Stimulated activated CD4-positive, alpha-beta T cell treated with anti-CD3 and anti-CD28 coated beads, Interleukin-4, amount 100 ng/mL, for 24 hours (primary cell): ENCODE measurements at regions not wholly inside any gene's neighbourhood (a gene's known extent, or its start where the extent isn't known, plus 50 kb on each side); places are given as distances from the start of the nearest gene placed in this dataset.
"Not testable (repeated sequence)": the region's sequence is repeated elsewhere in the genome, so short reads cannot be mapped to it uniquely, and the experiment has no call there.

Experiments
- DNase-seq: peaks from one replicate; pipeline ENCODE4 v3.0.0-alpha.2; 2020

DNA sequence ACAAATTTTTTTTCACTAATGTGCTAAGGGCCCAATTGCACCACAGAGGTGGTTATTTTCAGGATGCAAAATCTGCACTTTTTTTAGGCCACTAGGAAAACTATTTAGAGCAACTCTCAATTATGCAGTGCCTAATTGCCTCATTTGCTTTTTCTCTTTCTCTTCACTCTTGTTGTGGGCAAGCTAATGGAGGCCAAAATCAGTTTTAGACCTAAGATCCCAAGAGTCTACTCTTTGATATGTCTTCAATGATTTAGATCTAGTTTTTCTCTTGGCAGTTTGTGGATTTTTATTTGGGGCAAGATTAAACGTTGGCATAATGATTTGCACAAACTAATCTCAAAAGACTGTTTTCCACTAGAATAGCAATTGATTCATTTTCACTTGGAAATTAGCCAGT is 1996.9 kb downstream of the LRRC4C start:
- DNase-seq, result no peak

- no peak for DNase-seq
Observed at GRCh38 chr11:39461066-39461465, 1998.4 kb downstream of the LRRC4C start.

- no peak for DNase-seq
Observed at GRCh38 chr11:39459606-39460005, 1999.8 kb downstream of the LRRC4C start.

- no peak for DNase-seq
Observed at GRCh38 chr11:39458481-39458880, 2001.0 kb downstream of the LRRC4C start.

- no peak for DNase-seq
Observed at GRCh38 chr11:39443424-39444022, 2015.9 kb downstream of the LRRC4C start.

DNA sequence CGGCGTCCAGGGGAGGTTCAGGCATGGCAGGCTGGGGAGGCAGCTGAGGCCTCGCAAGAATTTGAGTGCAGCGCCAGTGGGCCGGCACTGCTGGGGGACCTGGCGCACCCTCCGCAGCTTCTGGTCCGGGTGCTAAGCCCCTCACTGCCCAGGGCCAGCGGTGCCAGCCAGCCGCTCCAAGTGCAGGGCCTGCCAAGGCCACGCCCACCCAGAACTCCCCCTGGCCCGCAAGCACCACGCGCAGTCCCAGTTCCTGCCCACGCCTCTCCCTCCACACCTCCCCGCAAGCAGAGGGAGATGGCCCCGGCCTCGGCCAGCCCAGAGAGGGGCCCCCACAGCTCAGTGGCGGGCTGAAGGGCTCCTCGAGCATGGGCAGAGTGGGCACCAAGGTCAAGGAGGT is 2017.3 kb downstream of the LRRC4C start:
- no peak for DNase-seq

GRCh38 chr11:39435641-39436040 is 2023.8 kb downstream of the LRRC4C start:
- no peak for DNase-seq

DNA sequence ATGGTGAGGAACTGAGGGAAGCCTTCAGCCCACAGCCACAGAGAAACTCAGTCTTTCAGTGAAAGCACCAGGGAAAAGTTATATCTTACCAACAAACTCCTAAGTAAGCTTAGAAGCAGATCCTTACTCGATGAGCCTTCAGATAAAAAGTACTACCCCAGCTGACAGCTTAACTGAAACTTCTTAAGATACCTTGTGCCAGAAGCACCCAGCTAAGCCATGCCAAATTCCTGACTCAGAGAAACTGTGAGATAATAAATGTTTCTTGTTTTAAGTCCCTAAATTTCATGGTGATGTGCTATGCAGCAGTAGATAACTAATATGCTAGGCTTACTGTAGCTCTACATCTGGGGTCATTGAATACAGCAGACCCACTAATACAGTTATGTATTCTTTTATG is 2025.0 kb downstream of the LRRC4C start:
- no peak for DNase-seq

GRCh38 chr11:39432929-39433328 is 2026.5 kb downstream of the LRRC4C start:
- no peak for DNase-seq

- no peak for DNase-seq
Observed at GRCh38 chr11:39425226-39425625, 2034.2 kb downstream of the LRRC4C start.

DNA sequence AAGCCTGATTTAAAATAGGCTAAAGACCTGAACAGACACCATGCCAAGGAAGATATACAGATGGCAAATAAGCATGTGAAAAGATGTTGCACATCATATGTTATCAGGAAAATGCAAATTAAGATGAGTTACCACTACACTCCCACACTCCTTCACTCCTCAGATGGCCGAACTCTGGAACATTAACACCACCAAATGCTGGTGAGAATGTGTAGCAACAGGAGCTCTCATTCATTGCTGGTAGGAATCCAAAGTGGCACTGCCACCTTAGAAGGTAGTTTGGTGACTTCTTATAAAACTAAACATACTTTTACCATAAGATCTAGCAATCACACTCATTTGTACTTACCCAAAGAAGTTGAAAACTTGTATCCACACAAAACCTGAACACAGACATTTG is 2047.3 kb downstream of the LRRC4C start:
- DNase-seq, result no peak

DNA sequence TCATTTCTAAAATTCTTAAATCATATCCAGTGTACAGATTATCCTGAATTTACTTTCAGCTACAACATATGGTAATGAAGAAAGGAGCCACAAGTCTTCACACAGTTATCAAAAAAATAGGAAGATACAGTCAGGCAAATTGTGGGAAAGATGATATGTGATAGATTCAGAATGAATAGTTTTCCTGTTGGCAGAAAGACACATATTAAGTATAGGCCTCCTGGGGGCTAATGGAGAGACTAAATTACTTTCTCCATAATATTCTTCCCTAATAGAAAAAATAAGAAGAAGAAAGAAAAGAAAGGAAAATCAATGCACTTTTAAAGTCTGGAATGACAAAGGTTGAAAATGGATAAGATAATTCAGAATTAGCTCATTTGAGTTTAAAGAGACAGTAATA is 2073.5 kb downstream of the LRRC4C start:
- no peak for DNase-seq

DNA sequence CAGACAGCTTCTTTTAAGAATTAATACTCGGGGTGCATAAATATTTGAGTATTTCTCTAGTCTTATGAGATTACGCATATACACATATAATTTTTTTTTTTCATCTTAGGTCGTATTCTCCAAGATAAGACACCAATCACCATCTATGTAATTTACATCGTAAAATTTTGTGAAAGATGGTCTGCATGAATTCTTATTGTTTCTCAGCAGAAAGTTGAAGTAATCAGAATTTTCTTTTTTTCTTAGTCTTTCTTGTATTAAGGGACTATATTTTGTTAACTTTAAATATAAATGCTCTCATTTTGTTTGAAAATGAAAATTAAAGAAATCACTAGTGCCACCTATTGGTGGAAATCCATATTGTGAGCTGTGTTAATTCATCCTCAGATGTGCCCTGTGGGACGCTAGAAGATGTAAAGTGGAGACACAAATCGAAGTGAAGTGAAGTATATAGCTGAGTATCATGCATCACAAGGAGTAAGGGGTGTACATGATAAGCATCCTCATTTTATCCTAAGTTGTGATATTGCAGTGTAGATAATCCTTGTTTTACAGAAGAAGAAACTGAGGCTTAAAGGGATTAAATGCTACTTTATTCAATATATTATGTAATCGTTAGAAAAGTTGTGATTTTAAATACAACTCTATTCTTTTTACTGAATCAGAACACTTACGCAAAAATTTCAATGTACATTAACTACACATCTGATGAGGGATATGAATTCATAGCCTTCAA is 2084.3 kb downstream of the LRRC4C start:
- no peak for DNase-seq

- no peak for DNase-seq
Observed at GRCh38 chr11:39367534-39367933, 2091.9 kb downstream of the LRRC4C start.

GRCh38 chr11:39365809-39366436 is 2093.5 kb downstream of the LRRC4C start:
- DNase-seq, result no peak

DNA sequence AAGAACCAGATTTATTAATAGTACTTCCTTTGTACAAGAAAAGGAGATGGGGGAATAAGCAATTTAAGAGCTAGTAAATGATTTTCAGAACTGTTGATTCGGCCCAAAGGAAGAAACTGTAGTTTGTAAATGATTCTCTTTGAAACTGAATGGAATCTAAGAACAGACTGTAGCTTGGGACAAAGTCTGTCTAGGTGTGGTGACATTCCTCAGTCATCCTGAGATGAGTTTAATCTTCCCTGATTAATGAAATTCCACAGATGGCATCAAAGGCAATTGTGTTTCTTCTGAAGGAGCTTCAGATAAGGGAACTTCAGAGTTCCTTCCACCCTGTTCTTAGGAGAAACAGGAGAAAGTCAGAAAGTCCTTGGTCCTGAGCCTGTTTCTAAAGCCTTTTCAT is 2095.9 kb downstream of the LRRC4C start:
- no peak for DNase-seq

DNA sequence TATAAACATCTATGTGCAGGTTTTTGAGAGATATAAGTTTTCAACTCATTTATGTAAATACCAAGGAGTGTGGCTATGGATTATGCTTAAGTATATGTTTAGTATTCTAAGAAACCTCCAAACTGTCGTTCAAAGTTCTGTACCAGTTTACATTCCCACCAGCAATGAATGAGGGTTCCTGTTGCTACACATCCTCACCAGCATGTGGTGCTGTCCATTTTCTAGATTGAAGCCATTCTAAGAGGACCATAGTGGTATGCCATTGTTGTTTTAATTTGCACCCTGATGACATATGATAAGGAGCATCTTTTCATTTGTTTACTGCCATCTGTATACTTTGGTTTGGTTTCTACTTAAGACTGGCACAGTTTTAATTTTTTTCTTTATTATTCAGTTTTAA is 2097.9 kb downstream of the LRRC4C start:
- no peak for DNase-seq

- DNase-seq, result no peak
Observed at GRCh38 chr11:39345834-39346442, 2113.5 kb downstream of the LRRC4C start.

DNA sequence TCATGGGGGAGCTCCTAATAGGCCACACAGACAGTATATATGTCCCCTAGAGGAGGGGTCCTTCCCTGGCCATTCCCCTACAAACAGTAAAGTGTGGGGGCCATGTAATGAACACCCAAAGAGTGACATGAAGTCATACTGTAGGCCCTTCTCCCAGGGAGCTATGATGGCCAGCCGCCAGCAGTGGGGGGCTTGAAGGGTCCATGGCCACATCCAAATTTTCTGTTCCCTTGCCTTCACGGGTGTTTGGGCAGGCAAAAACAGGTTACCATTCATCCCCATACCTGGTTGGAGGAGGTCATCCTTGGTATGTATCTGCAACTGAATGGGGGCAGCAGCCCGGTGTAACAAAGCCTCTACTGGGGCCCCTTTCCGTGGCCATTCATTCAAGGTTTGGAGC is 2118.0 kb downstream of the LRRC4C start:
- DNase-seq, result no peak

DNA sequence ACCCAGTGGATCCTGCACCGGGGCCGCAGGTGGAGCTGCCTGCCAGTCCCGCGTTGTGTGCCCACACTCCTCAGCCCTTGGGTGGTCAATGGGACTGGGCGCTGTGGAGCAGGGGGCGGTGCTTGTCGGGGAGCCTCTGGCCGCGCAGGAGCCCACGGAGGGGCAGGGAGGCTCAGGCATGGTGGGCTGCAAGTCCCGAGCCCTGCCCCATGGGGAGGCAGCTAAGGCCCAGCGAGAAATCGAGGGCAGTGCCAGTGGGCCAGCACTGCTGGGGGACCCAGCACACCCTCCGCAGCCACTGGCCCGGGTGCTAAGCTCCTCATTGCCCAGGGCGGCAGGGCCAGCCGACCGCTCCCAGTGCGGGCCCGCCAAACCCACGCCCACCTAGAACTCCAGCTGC is 2126.4 kb downstream of the LRRC4C start:
- not testable (repeated sequence) for DNase-seq

- no peak for DNase-seq
Observed at GRCh38 chr11:39327302-39327701, 2132.2 kb downstream of the LRRC4C start.

DNA sequence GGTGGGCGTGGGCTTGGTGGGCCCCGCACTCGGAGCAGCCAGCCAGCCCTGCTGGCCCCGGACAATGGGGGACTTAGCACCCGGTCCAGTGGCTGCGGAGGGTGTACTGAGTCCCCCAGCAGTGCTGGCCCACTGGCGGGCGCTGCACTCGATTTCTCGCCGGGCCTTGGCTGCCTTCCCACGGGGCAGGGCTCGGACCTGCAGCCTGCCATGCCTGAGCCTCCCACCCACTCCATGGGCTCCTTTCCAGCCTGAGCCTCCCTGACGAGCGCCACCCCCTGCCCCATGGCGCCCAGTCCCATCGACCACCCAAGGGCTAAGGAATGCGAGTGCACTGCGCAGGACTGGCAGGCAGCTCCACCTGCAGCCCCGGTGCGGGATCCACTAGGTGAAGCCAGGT is 2147.6 kb downstream of the LRRC4C start:
- DNase-seq, result not testable (repeated sequence)

GRCh38 chr11:39304586-39304985 is 2154.9 kb downstream of the LRRC4C start:
- no peak for DNase-seq

DNA sequence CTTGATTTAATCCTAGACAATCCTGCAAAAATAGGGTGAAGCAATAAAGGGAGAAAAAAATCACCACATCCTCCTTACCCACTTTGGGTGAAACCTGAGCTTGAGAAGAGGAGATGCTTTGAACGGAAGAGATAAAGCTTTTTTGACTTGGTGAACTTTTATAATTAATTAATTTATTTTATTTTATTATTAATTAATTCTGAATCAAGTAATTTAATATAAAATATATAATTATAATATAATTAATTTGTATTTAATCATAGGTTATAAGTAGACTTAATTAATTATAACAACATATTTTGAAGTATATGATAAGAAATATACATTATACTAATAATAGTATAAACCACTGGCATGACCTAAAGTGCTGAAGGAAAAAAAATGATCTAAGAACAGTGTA is 2164.8 kb downstream of the LRRC4C start:
- no peak for DNase-seq
